ENCODE measurements at regions not wholly inside any gene's neighbourhood (a gene's known extent, or its start where the extent isn't known, plus 50 kb on each side); places are given as distances from the start of the nearest gene placed in this dataset.

DNA sequence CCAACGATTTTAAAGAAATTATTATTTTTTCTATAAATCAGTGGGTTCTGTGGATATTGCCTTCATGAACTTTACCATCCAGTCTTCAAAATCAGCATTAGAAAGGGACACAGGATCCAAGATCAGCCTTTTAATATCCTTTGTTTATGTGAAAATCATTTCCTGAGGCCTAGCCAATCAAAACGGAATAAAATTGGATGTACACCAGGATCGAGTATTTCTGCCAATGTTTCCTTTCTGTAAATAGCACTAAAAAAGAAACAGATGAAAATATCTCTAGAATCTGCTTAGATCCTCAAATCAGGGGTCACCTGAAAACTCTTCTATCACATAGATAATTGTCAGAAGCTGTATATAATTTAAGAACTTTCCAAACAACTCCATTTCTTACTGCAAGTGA lies 1598.5 kb downstream of the LRRC4C start:
- TF ChIP-seq POLR2AphosphoS5 (IDR thresholded peaks at IDR 0.05; ENCODE audit: low read depth, low read length): no peak
- TF ChIP-seq, protein P1, sequence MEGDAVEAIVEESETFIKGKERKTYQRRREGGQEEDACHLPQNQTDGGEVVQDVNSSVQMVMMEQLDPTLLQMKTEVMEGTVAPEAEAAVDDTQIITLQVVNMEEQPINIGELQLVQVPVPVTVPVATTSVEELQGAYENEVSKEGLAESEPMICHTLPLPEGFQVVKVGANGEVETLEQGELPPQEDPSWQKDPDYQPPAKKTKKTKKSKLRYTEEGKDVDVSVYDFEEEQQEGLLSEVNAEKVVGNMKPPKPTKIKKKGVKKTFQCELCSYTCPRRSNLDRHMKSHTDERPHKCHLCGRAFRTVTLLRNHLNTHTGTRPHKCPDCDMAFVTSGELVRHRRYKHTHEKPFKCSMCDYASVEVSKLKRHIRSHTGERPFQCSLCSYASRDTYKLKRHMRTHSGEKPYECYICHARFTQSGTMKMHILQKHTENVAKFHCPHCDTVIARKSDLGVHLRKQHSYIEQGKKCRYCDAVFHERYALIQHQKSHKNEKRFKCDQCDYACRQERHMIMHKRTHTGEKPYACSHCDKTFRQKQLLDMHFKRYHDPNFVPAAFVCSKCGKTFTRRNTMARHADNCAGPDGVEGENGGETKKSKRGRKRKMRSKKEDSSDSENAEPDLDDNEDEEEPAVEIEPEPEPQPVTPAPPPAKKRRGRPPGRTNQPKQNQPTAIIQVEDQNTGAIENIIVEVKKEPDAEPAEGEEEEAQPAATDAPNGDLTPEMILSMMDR (IDR thresholded peaks at IDR 0.05; ENCODE audit: control extremely low read depth in 1 of 3, insufficient read depth in 1 of 3, low read depth in 1 of 3, low read length in 3 of 3): no peak
